ENCODE measurements at regions not wholly inside any gene's neighbourhood (a gene's known extent, or its start where the extent isn't known, plus 50 kb on each side); places are given as distances from the start of the nearest gene placed in this dataset.

DNA sequence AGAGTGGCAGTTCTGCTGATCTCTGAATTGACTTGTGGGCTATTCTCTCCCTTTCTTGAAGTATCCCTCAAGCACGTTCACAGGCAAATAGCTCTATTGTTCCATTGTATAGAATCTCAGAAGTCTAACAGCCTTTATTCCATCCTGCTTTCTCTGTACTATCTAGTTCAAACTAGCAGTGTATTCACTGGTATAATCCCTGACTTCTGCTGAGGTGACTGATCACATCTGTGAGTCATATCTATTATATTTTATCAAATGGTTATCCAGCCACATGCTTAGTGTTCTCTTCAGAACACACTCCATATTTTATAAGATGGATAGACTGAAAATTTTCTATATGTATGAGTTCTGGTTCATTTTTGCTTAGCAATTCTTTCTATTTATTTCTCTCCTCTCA is 866.1 kb downstream of the C12orf50 start:
- TF ChIP-seq, protein P1, sequence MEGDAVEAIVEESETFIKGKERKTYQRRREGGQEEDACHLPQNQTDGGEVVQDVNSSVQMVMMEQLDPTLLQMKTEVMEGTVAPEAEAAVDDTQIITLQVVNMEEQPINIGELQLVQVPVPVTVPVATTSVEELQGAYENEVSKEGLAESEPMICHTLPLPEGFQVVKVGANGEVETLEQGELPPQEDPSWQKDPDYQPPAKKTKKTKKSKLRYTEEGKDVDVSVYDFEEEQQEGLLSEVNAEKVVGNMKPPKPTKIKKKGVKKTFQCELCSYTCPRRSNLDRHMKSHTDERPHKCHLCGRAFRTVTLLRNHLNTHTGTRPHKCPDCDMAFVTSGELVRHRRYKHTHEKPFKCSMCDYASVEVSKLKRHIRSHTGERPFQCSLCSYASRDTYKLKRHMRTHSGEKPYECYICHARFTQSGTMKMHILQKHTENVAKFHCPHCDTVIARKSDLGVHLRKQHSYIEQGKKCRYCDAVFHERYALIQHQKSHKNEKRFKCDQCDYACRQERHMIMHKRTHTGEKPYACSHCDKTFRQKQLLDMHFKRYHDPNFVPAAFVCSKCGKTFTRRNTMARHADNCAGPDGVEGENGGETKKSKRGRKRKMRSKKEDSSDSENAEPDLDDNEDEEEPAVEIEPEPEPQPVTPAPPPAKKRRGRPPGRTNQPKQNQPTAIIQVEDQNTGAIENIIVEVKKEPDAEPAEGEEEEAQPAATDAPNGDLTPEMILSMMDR (IDR thresholded peaks at IDR 0.05; ENCODE audit: extremely low read depth in 1 of 2, insufficient read depth in 1 of 2, low read depth in 1 of 2, low read length in 2 of 2) = no peak
- TF ChIP-seq MYC (IDR thresholded peaks at IDR 0.05; ENCODE audit: low read depth, low read length) = no peak
- no peak for TF ChIP-seq POLR2A (IDR thresholded peaks at IDR 0.05; ENCODE audit: low read depth, low read length)
- no peak for TF ChIP-seq POLR2AphosphoS5 (IDR thresholded peaks at IDR 0.05; ENCODE audit: insufficient read depth, low read depth, low read length)

Data from endothelial cell of umbilical vein (primary cell).